ENCODE measurements at regions not wholly inside any gene's neighbourhood (a gene's known extent, or its start where the extent isn't known, plus 50 kb on each side); places are given as distances from the start of the nearest gene placed in this dataset.

DNA sequence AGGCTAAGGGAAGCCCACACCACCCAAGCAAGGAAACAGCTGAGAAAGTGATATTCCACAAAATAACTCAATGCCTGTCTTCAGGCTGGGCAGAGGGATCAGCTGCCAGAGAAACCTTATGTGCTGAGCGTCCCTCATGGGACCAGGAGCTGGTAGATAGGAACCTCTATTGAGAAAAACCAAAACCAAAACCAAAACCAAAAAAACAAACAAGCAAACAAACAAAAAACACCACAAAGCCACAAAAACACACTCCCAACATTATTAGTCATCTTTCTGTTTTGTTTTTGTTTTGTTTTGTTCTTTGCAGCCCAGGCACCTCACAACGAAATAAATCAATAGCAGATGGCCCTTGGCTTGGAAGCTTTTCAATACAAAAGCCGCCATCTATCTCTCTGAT, 760.8 kb upstream of the CELF2 start:
- TF ChIP-seq, protein P1, sequence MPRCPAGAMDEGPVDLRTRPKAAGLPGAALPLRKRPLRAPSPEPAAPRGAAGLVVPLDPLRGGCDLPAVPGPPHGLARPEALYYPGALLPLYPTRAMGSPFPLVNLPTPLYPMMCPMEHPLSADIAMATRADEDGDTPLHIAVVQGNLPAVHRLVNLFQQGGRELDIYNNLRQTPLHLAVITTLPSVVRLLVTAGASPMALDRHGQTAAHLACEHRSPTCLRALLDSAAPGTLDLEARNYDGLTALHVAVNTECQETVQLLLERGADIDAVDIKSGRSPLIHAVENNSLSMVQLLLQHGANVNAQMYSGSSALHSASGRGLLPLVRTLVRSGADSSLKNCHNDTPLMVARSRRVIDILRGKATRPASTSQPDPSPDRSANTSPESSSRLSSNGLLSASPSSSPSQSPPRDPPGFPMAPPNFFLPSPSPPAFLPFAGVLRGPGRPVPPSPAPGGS (IDR thresholded peaks at IDR 0.05), result no peak
- no peak for TF ChIP-seq TFCP2L1 (CRISPR knock-in tag; IDR thresholded peaks at IDR 0.05)
- no peak for TF ChIP-seq EP300 (IDR thresholded peaks at IDR 0.05)
- TF ChIP-seq HEYL (CRISPR knock-in tag; IDR thresholded peaks at IDR 0.05), result no peak
- no peak for TF ChIP-seq FOSB (CRISPR knock-in tag; IDR thresholded peaks at IDR 0.05)
- TF ChIP-seq, protein P2, sequence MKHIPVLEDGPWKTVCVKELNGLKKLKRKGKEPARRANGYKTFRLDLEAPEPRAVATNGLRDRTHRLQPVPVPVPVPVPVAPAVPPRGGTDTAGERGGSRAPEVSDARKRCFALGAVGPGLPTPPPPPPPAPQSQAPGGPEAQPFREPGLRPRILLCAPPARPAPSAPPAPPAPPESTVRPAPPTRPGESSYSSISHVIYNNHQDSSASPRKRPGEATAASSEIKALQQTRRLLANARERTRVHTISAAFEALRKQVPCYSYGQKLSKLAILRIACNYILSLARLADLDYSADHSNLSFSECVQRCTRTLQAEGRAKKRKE (CRISPR knock-in tag; IDR thresholded peaks at IDR 0.05; ENCODE audit: low read depth), result no peak
- TF ChIP-seq CHD4 (IDR thresholded peaks at IDR 0.05; ENCODE audit: borderline replicate concordance), result no peak
- TF ChIP-seq RFX5 (IDR thresholded peaks at IDR 0.05), result no peak
- FAIRE-seq, result no peak
- ChIA-PET POLR2A (no interaction called here), CTCF (no interaction called here)
- H3K4me1 ChIP-seq, result no peaks in the 10 kb centered on the region
- 0% methylated on average over 3 of the region's 3 CpGs for WGBS (ENCODE audit: missing lambda C conversion rate)
- ATAC-seq, result no peak
- no peak overlapping the region for H3K4me3 ChIP-seq
- H3K9me3 ChIP-seq, result no peaks in the 10 kb centered on the region
- no peak overlapping the region for H3K4me2 ChIP-seq
- no peak for DNase-seq (ENCODE audit: low read depth in 1 of 2, low spot score in 1 of 2)
- H3K27ac ChIP-seq, result no peak overlapping the region

DNA sequence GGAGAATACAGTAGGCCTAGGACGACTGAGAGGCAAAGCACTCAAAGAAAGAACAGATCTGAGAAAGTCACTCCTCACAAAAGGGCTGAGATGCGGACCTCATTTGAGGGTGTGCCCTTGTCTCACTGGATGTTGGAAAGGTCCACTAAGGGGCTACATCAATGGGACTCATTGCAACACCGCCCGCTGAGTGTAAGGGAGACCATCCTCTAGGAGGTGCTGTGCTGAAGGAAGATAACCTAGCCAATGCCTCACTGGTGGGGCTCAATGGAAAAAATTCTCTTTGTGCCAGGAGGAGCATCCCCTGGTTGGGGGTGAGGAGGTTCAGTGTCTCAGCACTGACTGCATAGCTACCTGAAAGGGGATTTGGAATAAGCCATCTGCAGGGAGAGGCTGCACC, 758.7 kb upstream of the CELF2 start:
- Histone ChIP-seq H3K9me3 (no peaks in the 10 kb centered on the region), H3K4me2 (no peak overlapping the region), H3K4me3 (no peak overlapping the region), H3K4me1 (no peaks in the 10 kb centered on the region), H3K27ac (no peak overlapping the region)
- ATAC-seq, result no peak
- CTCF ChIA-PET, result no interaction called here
- no peak for TF ChIP-seq MYC (IDR thresholded peaks at IDR 0.05; ENCODE audit: borderline replicate concordance, low read length)
- no peak for TF ChIP-seq EP300 (IDR thresholded peaks at IDR 0.05)
- TF ChIP-seq RFX5 (IDR thresholded peaks at IDR 0.05), result no peak
- no peak for TF ChIP-seq RARB (CRISPR knock-in tag; IDR thresholded peaks at IDR 0.05)
- no peak for TF ChIP-seq HDAC2 (IDR thresholded peaks at IDR 0.05)
- no peak for TF ChIP-seq HOXA7 (CRISPR knock-in tag; IDR thresholded peaks at IDR 0.05)
- no peak for TF ChIP-seq CHD2 (IDR thresholded peaks at IDR 0.05; ENCODE audit: low read length, partially characterized antibody)
- TF ChIP-seq, protein P3, sequence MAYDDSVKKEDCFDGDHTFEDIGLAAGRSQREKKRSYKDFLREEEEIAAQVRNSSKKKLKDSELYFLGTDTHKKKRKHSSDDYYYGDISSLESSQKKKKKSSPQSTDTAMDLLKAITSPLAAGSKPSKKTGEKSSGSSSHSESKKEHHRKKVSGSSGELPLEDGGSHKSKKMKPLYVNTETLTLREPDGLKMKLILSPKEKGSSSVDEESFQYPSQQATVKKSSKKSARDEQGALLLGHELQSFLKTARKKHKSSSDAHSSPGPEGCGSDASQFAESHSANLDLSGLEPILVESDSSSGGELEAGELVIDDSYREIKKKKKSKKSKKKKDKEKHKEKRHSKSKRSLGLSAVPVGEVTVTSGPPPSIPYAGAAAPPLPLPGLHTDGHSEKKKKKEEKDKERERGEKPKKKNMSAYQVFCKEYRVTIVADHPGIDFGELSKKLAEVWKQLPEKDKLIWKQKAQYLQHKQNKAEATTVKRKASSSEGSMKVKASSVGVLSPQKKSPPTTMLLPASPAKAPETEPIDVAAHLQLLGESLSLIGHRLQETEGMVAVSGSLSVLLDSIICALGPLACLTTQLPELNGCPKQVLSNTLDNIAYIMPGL (CRISPR knock-in tag; IDR thresholded peaks at IDR 0.05; ENCODE audit: borderline replicate concordance), result no peak
- TF ChIP-seq FOXS1 (CRISPR knock-in tag; IDR thresholded peaks at IDR 0.05), result no peak
- FAIRE-seq, result no peak
- DNase-seq (ENCODE audit: low read depth in 1 of 2, low spot score in 1 of 2), result no peak
- POLR2A ChIA-PET, result no interaction called here
- 10% methylated on average over 4 of the region's 4 CpGs for WGBS (ENCODE audit: missing lambda C conversion rate)

DNA sequence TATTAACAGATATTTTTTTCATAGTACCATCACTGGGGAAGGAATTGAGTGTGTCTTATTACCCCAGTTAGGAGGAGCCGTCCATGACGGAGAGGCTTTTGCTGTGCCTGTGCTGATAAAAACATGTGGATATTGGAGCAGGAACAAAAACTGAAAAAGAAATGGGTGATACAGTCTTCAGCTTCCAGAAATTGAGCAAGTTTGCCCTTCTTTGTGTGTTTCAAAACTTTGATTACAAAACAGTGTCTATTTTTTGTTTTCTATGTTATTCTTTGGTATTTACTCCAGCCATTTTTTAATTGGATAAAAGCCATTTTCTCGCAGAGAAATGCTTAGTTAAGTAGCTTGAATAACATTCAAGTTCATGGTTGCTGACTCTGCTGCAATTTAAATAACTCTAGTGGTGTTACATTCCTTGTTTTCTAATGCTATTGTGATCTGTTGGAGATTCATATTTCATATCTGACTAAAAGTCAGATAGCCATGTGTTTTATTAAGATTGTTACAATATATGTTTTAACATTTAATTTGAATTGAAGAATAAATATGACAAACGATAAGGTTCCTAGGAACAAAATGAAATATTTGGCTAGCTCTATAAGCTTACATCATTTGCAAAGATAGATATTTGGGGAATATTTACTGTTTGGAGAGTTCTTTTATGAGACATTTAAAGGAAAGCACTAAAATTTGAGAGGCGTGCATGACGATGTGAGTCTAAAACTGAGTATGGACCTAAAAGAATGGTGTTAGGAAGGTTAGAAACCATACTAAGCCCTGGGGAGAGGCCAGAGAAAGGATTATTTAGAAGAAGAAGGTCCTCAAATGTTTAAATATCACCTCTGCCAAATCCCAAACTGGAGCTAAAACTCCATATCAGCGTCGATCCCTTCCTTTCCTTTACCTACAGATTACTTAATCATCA, 747.3 kb upstream of the CELF2 start:
- no peak for DNase-seq (ENCODE audit: low read depth in 1 of 2, low spot score in 1 of 2)
- FAIRE-seq, result no peak

More for the DNA sequence above, 747.3 kb upstream of the CELF2 start:
- Histone ChIP-seq H3K4me2 (no peak overlapping the region), H3K9me3 (no peaks in the 10 kb centered on the region), H3K4me1 (no peaks in the 10 kb centered on the region), H3K27ac (no peak overlapping the region), H3K4me3 (no peak overlapping the region)
- ChIA-PET CTCF (no interaction called here), POLR2A (no interaction called here)
- WGBS (ENCODE audit: missing lambda C conversion rate), result 29% methylated on average over 8 of the region's 8 CpGs
- no peak for TF ChIP-seq SMC3 (IDR thresholded peaks at IDR 0.05)
- no peak for TF ChIP-seq HOXA7 (CRISPR knock-in tag; IDR thresholded peaks at IDR 0.05)
- no peak for TF ChIP-seq KDM5A (IDR thresholded peaks at IDR 0.05)
- TF ChIP-seq NFE2L2 (conservative IDR thresholded peaks at IDR 0.05; ENCODE audit: low read length), result no peak
- TF ChIP-seq FOSB (CRISPR knock-in tag; IDR thresholded peaks at IDR 0.05), result no peak
- TF ChIP-seq, protein P2 (CRISPR knock-in tag; IDR thresholded peaks at IDR 0.05; ENCODE audit: low read depth), result no peak
- no peak for TF ChIP-seq RARB (CRISPR knock-in tag; IDR thresholded peaks at IDR 0.05)
- no peak for TF ChIP-seq RNF2 (IDR thresholded peaks at IDR 0.05; ENCODE audit: borderline replicate concordance, low read depth)
- no peak for TF ChIP-seq SREBF2 (IDR thresholded peaks at IDR 0.05)
- TF ChIP-seq POLR2AphosphoS2 (conservative IDR thresholded peaks at IDR 0.05; ENCODE audit: low read length), result no peak
- no peak for ATAC-seq
